Activated CD8-positive, alpha-beta T cell treated with anti-CD3 and anti-CD28 coated beads, Interleukin-2, amount 10 ng/mL, durations not matched to agents 7 days and 5 days (primary cell): ENCODE measurements at regions not wholly inside any gene's neighbourhood (a gene's known extent, or its start where the extent isn't known, plus 50 kb on each side); places are given as distances from the start of the nearest gene placed in this dataset.

Experiments
- ATAC-seq: fragments of 150-1000 bp; cut with Tn5 transposase; one replicate; pipeline ENCODE4 v1.10.0; 2021; ENCODE audit warnings: moderate library complexity
- CTCF ChIA-PET: fragments of 350-600 bp; sonication (Branson Sonifier 250); formaldehyde crosslinking; loops from one replicate; lab custom pipeline; 2021; ENCODE audit warnings: antibody characterized with exemption; lab: Charles Lee
- POLR2A ChIA-PET: fragments of 350-600 bp; sonication (Branson Sonifier 250); formaldehyde crosslinking; loops from one replicate; lab custom pipeline; 2021; ENCODE audit warnings: antibody characterized with exemption; lab: Charles Lee
- DNase-seq: peaks from one replicate; pipeline ENCODE4 v3.0.0-alpha.2; 2020
- H3K27ac Mint-ChIP-seq: one replicate; pipeline ENCODE4 v1.8.0; 2021; ENCODE audit warnings: mild to moderate bottlenecking, mixed read lengths
- H3K27me3 Mint-ChIP-seq: one replicate; pipeline ENCODE4 v1.8.0; 2021; ENCODE audit warnings: low read depth, mixed read lengths
- H3K36me3 Mint-ChIP-seq: one replicate; pipeline ENCODE4 v1.8.0; 2021; ENCODE audit warnings: low read depth, mixed read lengths
- H3K4me1 Mint-ChIP-seq: one replicate; pipeline ENCODE4 v1.8.0; 2021; ENCODE audit warnings: low read depth, mixed read lengths
- H3K4me3 Mint-ChIP-seq: one replicate; pipeline ENCODE4 v1.8.0; 2021; ENCODE audit warnings: mild to moderate bottlenecking, mixed read lengths
- H3K9me3 Mint-ChIP-seq: one replicate; pipeline ENCODE4 v1.8.0; 2022; ENCODE audit warnings: mixed read lengths; ENCODE audit not compliant: insufficient read depth

DNA sequence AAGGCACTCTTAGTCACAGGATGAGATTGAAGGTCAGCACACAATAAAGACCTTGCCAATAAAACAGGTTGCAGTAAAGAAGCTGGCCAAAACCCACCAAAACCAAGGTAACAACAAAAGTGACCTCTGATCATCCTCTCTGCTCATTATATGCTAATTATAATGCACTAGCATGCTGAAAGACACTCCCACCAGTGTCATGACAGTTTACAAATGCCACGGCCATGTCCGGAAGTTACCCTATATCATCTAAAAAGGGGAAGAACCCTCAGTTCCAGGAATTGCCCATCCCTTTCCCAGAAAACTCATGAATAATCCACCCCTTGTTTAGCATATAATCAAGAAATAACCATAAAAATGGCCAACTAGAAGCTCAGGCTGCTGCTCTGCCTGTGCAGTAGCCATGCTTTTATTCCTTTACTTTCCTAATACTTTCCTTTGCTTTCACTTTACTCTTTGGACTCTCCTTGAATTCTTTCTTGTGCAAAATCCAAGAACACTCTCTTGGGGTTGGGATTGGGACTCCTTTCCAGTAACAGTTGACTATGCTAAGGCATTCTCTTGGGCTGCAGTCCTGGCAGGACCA is 527.3 kb upstream of the MAP3K7 start:
- Mint-ChIP-seq H3K36me3 (no peaks in the 10 kb centered on the region), H3K9me3 (no peaks in the 10 kb centered on the region), H3K27ac (no peak overlapping the region), H3K27me3 (no peaks in the 10 kb centered on the region), H3K4me1 (no peaks in the 10 kb centered on the region), H3K4me3 (no peak overlapping the region)
- ChIA-PET CTCF (no interaction called here), POLR2A (no interaction called here)
- ATAC-seq (no peak), DNase-seq (no peak)

DNA sequence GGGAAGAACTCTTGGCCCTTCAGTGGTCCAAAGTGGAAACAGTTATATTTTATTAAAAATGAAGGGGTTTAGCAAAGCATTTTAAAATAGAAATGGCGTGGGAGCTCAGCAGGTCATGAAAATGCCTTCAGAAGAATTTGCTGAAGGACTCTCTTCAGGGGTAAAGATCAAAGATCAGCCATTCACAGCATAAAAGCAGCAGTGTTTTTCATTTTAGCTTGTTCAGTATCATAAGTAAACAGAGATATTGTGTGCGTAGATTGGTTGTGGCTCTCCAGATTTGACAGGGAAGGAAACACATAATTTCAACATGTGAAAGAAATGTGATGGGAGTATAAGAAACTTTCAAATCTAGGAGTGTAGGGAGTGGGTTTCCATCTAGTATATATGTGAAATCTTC is 519.2 kb upstream of the MAP3K7 start:
- Mint-ChIP-seq H3K9me3 (no peaks in the 10 kb centered on the region), H3K36me3 (no peaks in the 10 kb centered on the region), H3K27ac (no peak overlapping the region), H3K4me1 (no peaks in the 10 kb centered on the region), H3K27me3 (no peaks in the 10 kb centered on the region), H3K4me3 (no peak overlapping the region)
- ChIA-PET POLR2A (no interaction called here), CTCF (no interaction called here)
- no peak for ATAC-seq
- DNase-seq: no peak

DNA sequence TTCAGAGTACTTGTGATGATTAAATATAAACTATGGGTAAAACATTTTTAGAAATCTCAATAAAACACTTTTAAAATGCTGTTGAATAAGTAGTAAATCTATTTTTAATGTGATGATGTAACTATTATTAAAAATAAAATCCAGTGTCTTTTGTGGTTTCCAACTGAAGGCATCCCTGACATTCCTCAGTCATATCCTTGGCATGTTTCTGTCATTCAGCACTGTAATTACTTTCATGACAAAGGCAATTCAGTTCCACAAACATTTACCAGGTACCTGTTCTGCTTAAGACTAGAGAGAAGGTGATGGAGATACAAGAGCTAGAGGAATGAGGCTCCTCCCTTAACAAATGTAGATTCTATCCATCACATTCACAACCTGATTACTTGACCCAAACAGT is 518.7 kb upstream of the MAP3K7 start:
- Mint-ChIP-seq H3K4me1 (no peaks in the 10 kb centered on the region), H3K9me3 (no peaks in the 10 kb centered on the region), H3K27ac (no peak overlapping the region), H3K27me3 (no peaks in the 10 kb centered on the region), H3K36me3 (no peaks in the 10 kb centered on the region), H3K4me3 (no peak overlapping the region)
- ATAC-seq (no peak), DNase-seq (no peak)
- POLR2A ChIA-PET: no interaction called here
- CTCF ChIA-PET: no interaction called here

DNA sequence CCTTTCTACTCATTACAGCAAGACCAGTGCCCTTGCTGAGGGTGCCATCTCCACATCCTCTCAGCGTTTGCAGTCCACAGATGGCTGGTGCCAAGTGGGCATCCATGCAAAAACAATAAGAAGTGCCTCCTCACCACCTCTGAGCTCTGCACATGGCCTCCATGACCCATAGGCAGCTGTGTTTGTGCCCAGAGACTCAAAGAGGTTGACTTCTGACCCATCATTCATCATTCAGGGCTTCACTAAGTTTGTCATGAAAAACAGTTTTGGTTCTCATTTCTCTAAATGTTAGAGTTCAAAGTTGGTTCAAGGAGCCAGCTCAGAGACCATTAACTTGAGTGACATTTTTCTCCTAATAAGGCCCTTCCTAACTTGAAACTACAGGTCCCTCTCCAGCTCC is 512.6 kb upstream of the MAP3K7 start:
- POLR2A ChIA-PET: no interaction called here
- Mint-ChIP-seq H3K9me3 (no peaks in the 10 kb centered on the region), H3K36me3 (no peaks in the 10 kb centered on the region), H3K27ac (no peak overlapping the region), H3K4me3 (no peak overlapping the region), H3K27me3 (no peaks in the 10 kb centered on the region), H3K4me1 (no peaks in the 10 kb centered on the region)
- ATAC-seq: no peak
- CTCF ChIA-PET: interaction anchor here (0.7 kb wide), 1 partner anchor 18 kb away, joined by 3 read pairs; no protein-coding TSS in a partner anchor
- DNase-seq: no peak

DNA sequence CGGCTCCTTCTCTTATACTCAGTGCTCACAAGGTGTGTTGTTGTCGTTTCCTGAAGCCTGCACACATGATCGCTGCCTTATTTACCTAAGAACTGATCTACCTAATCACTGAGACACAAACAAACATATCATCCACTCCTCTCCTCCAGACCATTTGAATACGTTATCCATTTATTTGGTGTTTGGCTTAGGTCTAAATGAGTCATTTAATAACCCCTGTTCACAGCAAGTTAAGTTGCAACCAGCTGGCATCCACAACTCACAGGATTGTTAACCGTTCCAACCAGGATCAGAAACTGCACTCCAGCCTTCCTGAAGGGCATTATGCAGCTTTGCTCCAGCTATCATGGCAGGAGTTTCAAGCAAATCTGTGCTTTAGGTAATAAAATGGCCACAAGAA is 511.1 kb upstream of the MAP3K7 start:
- Mint-ChIP-seq H3K4me1 (no peaks in the 10 kb centered on the region), H3K27ac (no peak overlapping the region)
- CTCF ChIA-PET: no interaction called here

DNA sequence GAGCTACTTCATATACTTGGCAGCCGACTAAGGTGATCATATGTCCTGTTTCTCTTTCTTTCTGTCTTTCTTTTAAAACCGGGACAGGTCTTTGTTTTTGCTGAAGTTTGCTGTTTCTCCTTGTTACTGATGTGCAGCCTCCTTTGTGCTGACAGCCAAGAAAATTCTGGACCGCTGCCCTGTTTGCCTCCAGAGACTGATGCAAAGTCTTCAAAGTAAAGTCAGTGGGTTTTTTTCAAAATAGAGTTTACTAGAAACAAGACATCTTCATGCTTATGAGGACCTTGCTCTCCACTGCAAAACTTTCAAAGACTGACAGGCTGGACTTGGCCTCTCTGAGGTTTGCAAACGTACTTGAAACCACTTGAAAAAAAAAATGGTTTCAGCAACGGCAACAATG is 510.5 kb upstream of the MAP3K7 start:
- CTCF ChIA-PET: no interaction called here

More for the DNA sequence above, 511.1 kb upstream of the MAP3K7 start:
- H3K9me3 Mint-ChIP-seq: no peaks in the 10 kb centered on the region
- DNase-seq (no peak), ATAC-seq (no peak)
- H3K36me3 Mint-ChIP-seq: no peaks in the 10 kb centered on the region
- POLR2A ChIA-PET: no interaction called here
- H3K4me3 Mint-ChIP-seq: no peak overlapping the region
- H3K27me3 Mint-ChIP-seq: no peaks in the 10 kb centered on the region

DNA sequence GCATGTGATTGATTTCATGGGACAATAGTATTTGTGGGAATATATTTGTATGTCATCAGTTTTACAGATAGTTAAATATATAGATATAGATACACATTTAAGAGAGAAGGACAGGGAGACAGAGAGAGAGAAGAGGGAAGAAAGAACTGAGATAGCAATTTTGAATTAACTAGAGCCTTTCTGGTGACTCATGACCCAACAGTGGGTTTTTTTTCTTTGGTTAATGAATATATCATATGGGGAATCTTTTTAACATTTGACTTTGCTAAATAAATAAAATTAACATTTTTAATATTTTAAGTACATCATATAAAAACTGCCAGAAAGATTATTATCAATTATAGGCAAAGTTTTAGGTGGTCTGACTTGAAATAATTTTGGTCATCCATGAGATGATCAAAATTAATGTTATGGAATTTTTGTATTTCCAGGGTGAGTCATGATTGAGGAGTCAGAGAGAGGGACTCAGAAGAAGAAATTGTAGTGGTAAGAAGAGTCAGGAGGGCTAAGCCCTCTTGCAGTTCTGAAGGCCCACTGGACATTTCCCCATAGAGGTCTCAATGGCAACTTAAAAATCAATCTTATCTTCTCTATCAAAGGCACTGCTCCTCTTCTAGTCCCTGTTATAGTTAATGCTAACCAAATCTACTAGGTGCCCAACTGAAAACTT is 508.1 kb upstream of the MAP3K7 start:
- peaks cover 4% of the 10 kb centered on the region for H3K27me3 Mint-ChIP-seq
- no peaks in the 10 kb centered on the region for H3K9me3 Mint-ChIP-seq
- no peaks in the 10 kb centered on the region for H3K36me3 Mint-ChIP-seq
- H3K27ac Mint-ChIP-seq: no peak overlapping the region
- no peak overlapping the region for H3K4me3 Mint-ChIP-seq
- ATAC-seq (no peak), DNase-seq (no peak)
- H3K4me1 Mint-ChIP-seq: no peaks in the 10 kb centered on the region
- CTCF ChIA-PET: interaction anchor here (1.5 kb wide), 1 partner anchor 14 kb away, joined by 9 read pairs; no protein-coding TSS in a partner anchor
- POLR2A ChIA-PET: no interaction called here

More for the DNA sequence above, 510.5 kb upstream of the MAP3K7 start:
- Mint-ChIP-seq H3K4me3 (no peak overlapping the region), H3K4me1 (no peaks in the 10 kb centered on the region), H3K27me3 (peaks cover 4% of the 10 kb centered on the region), H3K9me3 (no peaks in the 10 kb centered on the region), H3K36me3 (no peaks in the 10 kb centered on the region), H3K27ac (no peak overlapping the region)
- POLR2A ChIA-PET: no interaction called here
- no peak for ATAC-seq
- DNase-seq: no peak

DNA sequence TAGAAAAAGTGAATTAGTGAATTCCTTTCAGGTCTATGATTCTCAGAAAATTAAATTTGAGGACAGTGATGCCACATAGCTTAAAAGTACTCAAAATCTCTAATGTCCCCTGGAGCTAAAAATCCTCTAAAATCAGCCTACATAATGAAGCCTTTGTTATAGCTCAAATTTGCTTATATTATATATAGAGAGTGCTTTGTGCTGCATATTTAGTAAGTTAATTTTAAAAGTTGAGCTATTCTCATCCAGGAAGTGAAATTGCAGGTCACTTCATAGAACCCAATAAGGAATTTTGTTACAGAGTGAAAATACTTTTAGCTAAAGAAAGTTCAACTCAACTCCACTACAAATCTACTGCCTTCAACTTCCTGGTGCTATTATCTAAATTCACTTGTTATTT is 507.5 kb upstream of the MAP3K7 start:
- ChIA-PET CTCF (interaction anchor here (1.5 kb wide), 1 partner anchor 13 kb away, joined by 9 read pairs; no protein-coding TSS in a partner anchor), POLR2A (no interaction called here)
- Mint-ChIP-seq H3K36me3 (no peaks in the 10 kb centered on the region), H3K4me3 (no peak overlapping the region), H3K4me1 (no peaks in the 10 kb centered on the region), H3K9me3 (no peaks in the 10 kb centered on the region), H3K27ac (no peak overlapping the region), H3K27me3 (peaks cover 4% of the 10 kb centered on the region)
- DNase-seq (no peak), ATAC-seq (no peak)

DNA sequence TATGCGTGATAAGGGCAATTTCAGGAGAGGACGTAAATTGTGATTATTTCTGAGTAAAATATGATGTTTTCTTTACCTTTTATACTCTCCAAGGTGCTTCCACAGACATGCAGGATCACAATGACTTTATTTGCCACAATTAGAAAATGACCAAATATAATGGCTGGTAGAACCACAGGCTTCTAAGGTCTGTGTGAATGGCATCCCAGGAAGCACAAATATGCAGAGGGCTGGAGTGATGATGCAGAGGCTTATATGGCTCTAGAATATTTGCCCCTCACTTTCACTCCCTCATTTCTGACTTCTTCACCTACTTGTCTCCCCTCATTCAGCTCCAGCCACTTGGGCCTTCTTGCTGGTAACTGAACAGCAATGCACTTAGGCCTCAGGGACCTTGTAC is 502.1 kb upstream of the MAP3K7 start:
- no peak for ATAC-seq
- ChIA-PET POLR2A (no interaction called here), CTCF (no interaction called here)
- Mint-ChIP-seq H3K4me3 (no peak overlapping the region), H3K36me3 (no peaks in the 10 kb centered on the region), H3K9me3 (no peaks in the 10 kb centered on the region), H3K27me3 (peaks cover 4% of the 10 kb centered on the region), H3K4me1 (no peaks in the 10 kb centered on the region), H3K27ac (no peak overlapping the region)
- DNase-seq: no peak

DNA sequence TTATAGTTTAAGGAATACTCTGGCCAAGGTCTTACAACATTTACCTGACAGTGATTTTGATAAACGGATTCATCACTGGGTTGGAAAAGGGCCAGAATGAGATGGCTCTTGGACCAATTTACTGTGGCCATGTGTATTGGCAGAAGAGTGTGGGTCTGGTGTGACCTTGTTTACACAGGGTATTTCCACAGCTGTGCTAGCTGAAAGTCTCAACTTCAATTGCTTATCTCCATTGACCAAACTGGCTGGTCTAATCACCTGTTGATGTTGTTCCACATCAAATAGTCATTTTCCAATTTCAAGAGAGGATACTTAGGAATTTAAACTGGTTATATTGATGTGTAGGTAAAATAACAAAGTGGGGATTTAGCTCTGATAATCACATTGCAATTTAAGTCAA is 501.6 kb upstream of the MAP3K7 start:
- no peak for ATAC-seq

DNA sequence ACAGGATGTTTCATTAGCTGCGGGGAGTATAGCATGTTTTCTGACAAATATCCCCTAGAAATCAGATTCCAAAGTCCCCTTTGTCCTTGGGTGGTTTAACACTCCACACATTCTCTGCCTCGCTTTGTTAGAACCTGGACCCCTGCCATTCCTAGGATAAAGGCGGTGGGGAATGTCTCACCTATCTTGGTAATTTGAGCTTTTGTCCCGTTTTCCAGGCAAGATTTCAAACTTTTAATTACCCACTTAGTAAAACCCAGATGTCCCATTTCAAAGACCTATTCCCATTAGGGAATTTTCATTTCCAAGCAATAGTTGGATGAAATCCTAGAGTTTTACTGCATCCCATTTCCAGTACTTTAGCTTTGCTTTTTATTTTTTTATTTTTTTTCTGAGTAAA is 501.0 kb upstream of the MAP3K7 start:
- no peaks in the 10 kb centered on the region for H3K9me3 Mint-ChIP-seq
- ChIA-PET CTCF (no interaction called here), POLR2A (no interaction called here)
- DNase-seq: no peak
- H3K27ac Mint-ChIP-seq: no peak overlapping the region
- no peak overlapping the region for H3K4me3 Mint-ChIP-seq
- no peak for ATAC-seq
- H3K4me1 Mint-ChIP-seq: no peaks in the 10 kb centered on the region
- no peaks in the 10 kb centered on the region for H3K36me3 Mint-ChIP-seq
- peaks cover 4% of the 10 kb centered on the region for H3K27me3 Mint-ChIP-seq

More for the DNA sequence above, 501.6 kb upstream of the MAP3K7 start:
- ChIA-PET POLR2A (no interaction called here), CTCF (no interaction called here)
- no peaks in the 10 kb centered on the region for H3K9me3 Mint-ChIP-seq
- DNase-seq: no peak
- H3K4me3 Mint-ChIP-seq: no peak overlapping the region
- no peak overlapping the region for H3K27ac Mint-ChIP-seq
- no peaks in the 10 kb centered on the region for H3K36me3 Mint-ChIP-seq
- peaks cover 4% of the 10 kb centered on the region for H3K27me3 Mint-ChIP-seq
- no peaks in the 10 kb centered on the region for H3K4me1 Mint-ChIP-seq

DNA sequence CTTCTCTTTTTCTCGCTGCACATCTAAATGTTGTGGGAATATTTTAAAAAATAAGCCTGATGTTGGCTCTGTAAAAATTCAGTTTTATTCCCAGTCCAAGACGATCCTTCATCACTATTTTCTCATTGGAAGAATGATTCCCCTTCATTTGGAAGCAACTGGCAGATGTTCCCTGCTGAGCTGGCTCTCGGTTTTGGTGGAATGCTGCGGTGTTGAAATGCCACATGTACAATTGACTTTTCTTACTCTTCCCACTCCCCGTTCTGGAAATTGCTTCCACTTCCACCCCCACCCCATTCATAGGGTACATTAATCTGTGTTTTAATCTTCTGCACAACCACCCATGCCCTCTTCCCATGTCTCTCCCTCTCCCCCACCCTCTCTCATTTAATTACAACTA is 496.3 kb upstream of the MAP3K7 start:
- Mint-ChIP-seq H3K4me1 (no peaks in the 10 kb centered on the region), H3K27me3 (no peaks in the 10 kb centered on the region), H3K4me3 (no peak overlapping the region), H3K9me3 (no peaks in the 10 kb centered on the region), H3K36me3 (no peaks in the 10 kb centered on the region), H3K27ac (no peak overlapping the region)
- no peak for DNase-seq
- ChIA-PET POLR2A (no interaction called here), CTCF (interaction anchor here (3.2 kb wide), 1 partner anchor 142 kb away, joined by 15 read pairs; no protein-coding TSS in a partner anchor)
- no peak for ATAC-seq
